ENCODE measurements at regions not wholly inside any gene's neighbourhood (a gene's known extent, or its start where the extent isn't known, plus 50 kb on each side); places are given as distances from the start of the nearest gene placed in this dataset.
A peak's percentile ranks its signal among the peaks of the same experiment; 100 is the strongest.

DNA sequence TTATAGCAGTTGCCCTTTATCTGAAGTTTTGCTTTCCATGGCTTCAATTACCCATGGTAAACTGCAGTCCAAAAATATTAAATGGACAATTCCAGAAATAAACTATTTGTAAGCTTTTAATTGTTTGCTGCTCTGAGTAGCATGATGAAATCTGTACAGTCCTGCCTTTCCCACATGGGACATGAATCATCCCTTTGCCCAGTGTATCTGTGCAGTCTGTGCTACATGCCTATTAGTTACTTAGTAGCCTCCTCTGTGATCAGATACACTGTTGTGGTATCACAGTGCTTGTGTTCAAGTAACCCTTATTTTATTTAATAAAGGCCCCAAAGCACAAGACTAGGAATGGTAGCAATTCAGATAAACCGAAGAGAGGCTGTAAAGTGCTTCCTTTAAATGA, 810.6 kb upstream of the PIK3C3 start:
- intact Hi-C loops (cut with DNase I): no loop called here
- no peak for DNase-seq (ENCODE audit: low spot score)
- peak; percentile 75 for ATAC-seq

DNA sequence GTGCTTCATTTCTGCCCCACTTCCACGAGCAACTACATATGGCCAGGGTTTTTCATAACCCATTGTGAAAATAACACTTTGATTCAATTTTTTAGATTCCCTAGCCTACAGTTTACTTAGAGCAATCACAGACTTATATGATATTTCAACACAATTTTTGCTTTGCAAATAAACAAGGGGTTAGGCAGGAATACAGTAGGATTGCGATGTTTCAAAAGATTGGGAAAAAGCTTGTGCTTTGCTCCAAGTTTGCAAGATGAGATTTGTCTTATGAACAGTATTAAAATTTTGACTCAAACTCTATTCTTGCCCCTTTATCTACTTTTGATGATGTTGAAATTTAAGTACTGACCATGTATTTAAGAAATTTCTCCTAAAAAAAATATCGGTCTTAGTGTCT, 814.5 kb upstream of the PIK3C3 start:
- no peak for DNase-seq (ENCODE audit: low spot score)
- ATAC-seq: no peak
- intact Hi-C loops (cut with DNase I): no loop called here

DNA sequence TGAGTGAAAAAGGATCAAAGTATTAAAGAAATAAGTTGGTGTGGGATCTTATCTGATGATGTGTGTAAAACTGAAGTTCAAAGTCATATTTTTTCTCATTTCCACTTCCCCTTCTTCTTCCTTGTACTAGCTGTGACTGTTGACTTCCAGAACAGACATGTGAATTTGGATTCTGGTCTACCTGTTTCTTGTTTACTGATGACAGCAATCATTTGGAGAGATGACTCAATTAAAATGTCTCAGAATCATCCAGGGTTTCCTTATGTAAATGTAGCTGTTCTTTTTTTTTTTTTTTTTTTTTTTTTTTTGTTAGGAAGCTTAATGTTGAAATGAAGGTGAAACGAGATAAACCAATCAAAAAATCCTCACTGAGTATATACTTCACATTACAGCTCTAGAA, 819.9 kb upstream of the PIK3C3 start:
- intact Hi-C loops (cut with DNase I): no loop called here
- DNase-seq (ENCODE audit: low spot score): no peak
- no peak for ATAC-seq

GRCh38 chr18:41134426-41134825, 820.6 kb upstream of the PIK3C3 start:
- ATAC-seq (no peak), DNase-seq (ENCODE audit: low spot score) (no peak)
- intact Hi-C loops (cut with DNase I): no loop called here

DNA sequence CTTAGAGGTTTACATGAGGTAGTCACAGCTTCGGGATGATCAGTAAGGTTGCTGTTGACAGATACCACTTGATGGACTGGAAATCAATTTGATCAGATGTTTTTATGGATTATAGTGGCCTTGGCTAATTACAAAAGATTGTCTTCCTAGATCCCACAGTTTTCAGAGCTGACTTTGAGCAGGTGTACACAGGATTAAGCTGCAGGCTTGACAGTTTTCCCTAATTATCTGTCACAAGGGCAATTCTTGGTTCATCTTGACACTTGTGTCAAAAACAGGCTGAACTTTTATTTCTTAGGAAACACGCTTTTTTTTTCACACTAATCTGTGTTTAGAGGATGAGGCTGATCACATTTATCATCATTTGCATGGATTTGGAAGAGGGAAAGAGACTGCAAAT, 824.0 kb upstream of the PIK3C3 start:
- no peak for ATAC-seq
- DNase-seq (ENCODE audit: low spot score): no peak
- intact Hi-C loops (cut with DNase I): no loop called here

GRCh38 chr18:41128545-41128944, 826.5 kb upstream of the PIK3C3 start:
- intact Hi-C loops (cut with DNase I): no loop called here
- DNase-seq (ENCODE audit: low spot score) (no peak), ATAC-seq (no peak)

- intact Hi-C loops (cut with DNase I): no loop called here
- DNase-seq (ENCODE audit: low spot score) (no peak), ATAC-seq (no peak)
Observed at GRCh38 chr18:41128126-41128525, 826.9 kb upstream of the PIK3C3 start.

DNA sequence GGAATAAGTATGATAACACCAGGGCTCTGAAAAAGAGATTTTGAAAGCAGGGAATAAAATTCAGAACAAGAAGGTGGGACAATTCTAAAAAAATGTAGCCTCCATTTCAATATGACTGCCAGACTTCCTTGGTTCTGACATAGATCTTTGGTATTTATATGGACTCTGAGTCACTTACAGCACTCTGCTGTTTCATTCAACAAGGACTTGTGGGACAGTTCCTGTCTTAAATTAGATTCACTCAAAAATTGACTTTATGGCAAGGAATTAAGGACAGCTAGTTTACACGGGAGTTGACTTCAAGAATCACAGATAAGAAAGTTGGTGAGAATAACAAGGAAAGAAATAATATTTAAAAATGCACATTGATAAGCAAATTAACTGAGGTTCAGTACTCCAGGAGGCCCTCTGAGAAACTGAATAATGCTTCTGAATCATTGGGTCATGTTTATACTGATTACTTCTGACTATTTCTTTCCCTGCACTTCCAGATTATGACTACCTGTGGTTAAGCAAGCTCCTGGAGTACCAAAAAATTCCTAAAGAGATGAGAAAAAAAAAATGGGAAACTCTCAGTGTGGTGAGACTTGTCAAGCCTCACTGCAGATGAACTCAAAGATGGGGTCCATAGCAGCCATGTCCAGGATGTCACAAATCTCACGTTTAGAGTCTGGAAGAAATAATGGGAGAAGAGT, 828.3 kb upstream of the PIK3C3 start:
- DNase-seq (ENCODE audit: low spot score) (no peak), ATAC-seq (no peak)
- intact Hi-C loops (cut with DNase I): no loop called here

DNA sequence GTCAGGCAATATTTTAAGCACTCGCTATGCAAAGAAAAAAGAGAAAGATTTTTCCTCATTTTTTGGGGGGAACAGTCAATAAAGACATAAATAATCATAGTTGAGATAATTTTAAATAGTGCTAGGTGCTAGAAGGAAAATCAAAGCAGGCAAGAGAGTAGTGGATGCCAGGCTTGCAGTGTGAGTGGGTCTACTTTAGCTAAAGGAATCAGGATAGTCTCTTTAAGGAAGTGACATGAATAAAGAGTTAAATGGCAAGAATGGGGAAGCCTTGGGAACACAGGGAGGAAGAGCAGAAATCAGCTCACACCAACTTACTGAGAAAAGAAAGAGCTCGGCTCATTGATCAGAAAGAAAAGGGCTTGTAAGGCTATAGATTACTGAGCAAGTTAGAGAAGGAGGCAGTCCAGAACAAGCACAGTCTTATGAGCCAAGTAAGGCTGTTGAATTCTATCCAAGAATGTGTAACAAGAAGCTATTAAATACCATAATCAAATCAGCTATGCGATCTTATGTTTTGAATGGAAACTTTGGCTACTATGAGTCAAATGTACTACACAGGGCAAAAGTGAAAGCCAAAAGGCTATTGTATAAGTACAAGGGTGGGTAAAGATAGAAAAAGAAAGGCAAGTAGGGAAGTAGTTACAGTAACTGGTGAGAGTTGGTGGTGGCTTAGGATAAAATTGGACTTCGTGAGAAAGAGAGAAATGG, 833.8 kb upstream of the PIK3C3 start:
- intact Hi-C loops (cut with DNase I): no loop called here
- DNase-seq (ENCODE audit: low spot score) (no peak), ATAC-seq (no peak)

- intact Hi-C loops (cut with DNase I): no loop called here
- DNase-seq (ENCODE audit: low spot score): no peak
- ATAC-seq: no peak
Observed at GRCh38 chr18:41119031-41119430, 836.0 kb upstream of the PIK3C3 start.

- intact Hi-C loops (cut with DNase I): no loop called here
- DNase-seq (ENCODE audit: low spot score) (no peak), ATAC-seq (no peak)
Observed at GRCh38 chr18:41113885-41114482, 841.0 kb upstream of the PIK3C3 start.

- DNase-seq (ENCODE audit: low spot score) (no peak), ATAC-seq (no peak)
- intact Hi-C loops (cut with DNase I): no loop called here
Observed at GRCh38 chr18:41099451-41099850, 855.6 kb upstream of the PIK3C3 start.

- DNase-seq (ENCODE audit: low spot score): no peak
- intact Hi-C loops (cut with DNase I): no loop called here
- no peak for ATAC-seq
Observed at GRCh38 chr18:41096504-41096903, 858.5 kb upstream of the PIK3C3 start.

GRCh38 chr18:41077076-41077475, 878.0 kb upstream of the PIK3C3 start:
- intact Hi-C loops (cut with DNase I): no loop called here
- no peak for DNase-seq (ENCODE audit: low spot score)
- no peak for ATAC-seq

DNA sequence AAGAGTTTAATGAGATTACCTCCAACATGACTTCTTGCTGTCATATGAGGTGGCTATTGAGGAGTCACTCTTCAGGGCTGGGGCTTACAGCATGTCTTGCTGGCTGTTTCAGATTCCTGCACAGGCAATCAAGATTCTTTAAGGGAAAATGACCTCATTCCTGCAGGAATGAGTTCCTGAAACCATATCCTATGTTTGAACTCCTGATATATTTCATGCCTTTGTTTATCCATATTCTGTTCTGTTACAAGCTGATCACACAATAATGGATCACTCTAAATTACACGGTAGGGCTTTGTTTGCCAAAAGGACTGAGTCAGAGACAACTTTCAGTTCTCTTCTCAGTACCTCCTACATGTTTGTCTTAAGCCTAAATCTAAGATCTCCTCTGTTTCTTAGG, 879.8 kb upstream of the PIK3C3 start:
- intact Hi-C loops (cut with DNase I): no loop called here
- DNase-seq (ENCODE audit: low spot score) (no peak), ATAC-seq (no peak)

DNA sequence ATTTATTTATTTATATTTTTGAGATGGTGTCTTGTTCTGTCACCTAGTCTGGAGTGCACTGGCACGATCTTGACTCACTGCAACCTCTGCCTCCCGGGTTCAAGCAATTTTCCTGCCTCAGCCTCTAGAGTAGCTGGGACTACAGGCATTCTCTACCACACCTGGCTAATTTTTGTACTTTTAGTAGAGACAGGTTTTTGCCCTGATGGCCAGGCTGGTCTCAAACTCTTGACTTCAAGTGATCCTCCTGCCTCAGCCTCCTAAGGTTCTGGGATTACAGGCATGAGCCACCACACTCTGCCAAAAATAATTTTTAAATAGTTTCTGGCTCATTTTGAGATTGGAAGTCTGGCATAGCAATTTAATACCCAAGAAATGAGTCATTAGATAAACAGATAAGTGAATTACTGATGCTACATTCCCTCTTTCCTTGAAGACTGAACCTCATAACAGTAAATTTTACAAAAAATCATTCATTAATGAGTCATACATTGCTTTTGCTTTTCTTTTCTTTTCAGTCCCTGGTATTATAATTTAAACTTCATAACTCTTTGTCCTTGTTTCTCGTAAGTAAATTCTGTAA, 881.6 kb upstream of the PIK3C3 start:
- intact Hi-C loops (cut with DNase I): no loop called here
- ATAC-seq (no peak), DNase-seq (ENCODE audit: low spot score) (no peak)

DNA sequence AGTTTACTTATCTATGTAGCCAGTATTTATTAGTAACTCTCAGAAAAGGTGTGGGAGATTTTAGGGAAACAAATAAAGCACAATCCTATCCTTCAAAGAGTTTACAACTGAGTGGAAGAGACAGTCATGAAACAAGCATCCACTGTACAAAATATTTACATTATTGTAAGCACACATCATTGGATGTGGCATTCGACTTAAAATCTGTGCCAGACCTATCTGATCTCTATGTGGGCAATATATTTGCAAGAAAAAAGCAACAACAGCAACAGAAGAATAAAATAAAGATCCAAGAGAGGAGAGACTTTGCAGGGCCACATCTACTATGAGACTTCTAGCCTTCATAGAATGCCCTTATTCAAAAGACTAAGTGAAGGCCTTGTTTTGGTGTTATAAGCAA, 882.1 kb upstream of the PIK3C3 start:
- intact Hi-C loops (cut with DNase I): no loop called here
- DNase-seq (ENCODE audit: low spot score): no peak

GRCh38 chr18:41071826-41072225, 883.2 kb upstream of the PIK3C3 start:
- DNase-seq (ENCODE audit: low spot score): no peak
- no peak for ATAC-seq
- intact Hi-C loops (cut with DNase I): no loop called here

More for the DNA sequence above, 882.1 kb upstream of the PIK3C3 start:
- no peak for ATAC-seq

DNA sequence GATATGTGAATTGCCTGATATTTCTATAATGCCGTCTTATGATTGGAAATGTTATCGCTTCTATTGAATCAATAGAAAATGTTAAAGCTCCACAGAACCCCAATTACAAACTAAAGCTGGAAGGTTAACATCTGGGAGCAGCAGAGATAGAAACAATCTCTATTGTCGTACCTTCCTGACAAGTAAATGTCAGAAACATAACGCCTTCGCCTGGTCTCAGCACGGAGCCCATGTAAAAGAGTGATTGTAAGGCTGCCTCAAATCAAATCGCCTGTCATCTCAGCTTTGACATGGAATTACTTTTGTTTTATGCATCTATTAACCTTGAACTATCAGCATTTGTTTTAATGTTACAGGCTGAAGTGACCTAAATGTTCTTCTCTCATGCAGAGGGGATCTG, 885.9 kb upstream of the PIK3C3 start:
- intact Hi-C loops (cut with DNase I): no loop called here
- no peak for ATAC-seq
- no peak for DNase-seq (ENCODE audit: low spot score)

DNA sequence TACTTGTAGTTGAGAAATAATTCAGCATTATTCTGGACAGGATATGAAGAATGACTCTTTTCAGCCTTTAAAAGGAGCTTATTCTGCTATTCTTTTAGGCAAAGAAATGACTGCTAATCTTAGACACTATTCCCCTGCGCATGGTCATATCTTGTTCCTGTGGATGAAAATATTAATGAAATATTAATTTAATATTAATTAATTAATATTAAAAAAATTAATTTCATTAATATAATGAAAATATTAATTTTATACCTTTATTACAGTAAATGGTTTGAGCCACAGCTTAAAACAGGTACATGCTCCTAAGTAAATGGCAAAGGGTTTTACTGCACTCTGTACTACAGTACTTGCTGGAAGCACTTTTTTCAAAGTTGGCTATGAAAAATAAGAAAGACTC, 890.1 kb upstream of the PIK3C3 start:
- DNase-seq (ENCODE audit: low spot score) (no peak), ATAC-seq (no peak)
- intact Hi-C loops (cut with DNase I): no loop called here
